Ureter (tissue), 1 donor: ENCODE measurements at regions not wholly inside any gene's neighbourhood (a gene's known extent, or its start where the extent isn't known, plus 50 kb on each side); places are given as distances from the start of the nearest gene placed in this dataset.

Source experiments
- DNase-seq: peaks from one replicate; pipeline ENCODE4 v3.0.0-alpha.2; 2020; ENCODE audit warnings: low spot score
- donor health status: DM: yes; HTN: yes; CAD: no.

GRCh38 chr13:109440320-109440719 is 346.1 kb downstream of the IRS2 start:
- DNase-seq: no peak

DNA sequence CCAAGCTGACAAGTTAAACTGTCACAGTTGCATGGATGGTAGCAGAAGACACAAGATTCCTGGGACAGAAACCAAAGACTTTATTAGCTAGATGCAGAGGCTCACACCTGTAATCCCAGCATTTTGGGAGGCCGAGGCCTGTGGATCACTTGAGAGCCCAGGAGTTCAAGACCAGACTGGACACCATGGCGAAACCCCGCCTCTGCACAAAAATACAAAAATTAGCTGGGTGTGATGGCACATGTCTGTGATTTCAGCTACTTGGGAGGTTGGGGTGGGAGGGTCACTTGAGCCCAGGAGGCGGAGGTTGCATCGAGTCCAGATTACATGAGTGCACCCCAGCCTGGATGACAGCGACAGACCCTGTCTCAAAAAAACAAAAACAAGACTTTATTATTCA is 346.6 kb downstream of the IRS2 start:
- no peak for DNase-seq

GRCh38 chr13:109436841-109437240 is 349.5 kb downstream of the IRS2 start:
- DNase-seq: no peak

DNA sequence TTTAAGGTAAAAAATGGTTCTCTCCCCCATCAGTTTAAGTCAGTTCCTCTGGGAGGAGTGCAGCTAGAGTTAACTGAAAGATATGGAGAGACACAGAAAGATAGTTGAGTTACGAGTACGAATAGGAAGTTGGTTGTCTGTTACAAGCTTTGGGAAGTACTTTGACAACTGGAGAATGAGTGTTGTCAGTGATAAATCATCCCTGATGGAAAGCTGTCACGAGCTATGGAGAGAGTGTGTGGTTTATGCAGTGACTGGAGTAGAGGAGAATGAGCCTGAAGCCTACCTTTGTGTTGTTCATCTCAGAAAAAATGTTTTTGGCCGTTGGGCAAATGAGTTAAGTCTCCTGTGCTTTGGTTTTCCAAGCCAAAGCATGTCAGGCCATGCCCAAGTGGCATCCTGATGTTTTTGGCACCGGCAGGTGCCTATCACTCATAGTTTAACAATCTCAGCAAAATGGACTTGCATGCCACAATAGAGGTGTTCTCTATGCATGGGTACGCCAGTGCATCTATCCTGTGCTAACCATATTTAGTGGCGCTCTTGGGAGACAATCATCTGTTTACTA is 350.2 kb downstream of the IRS2 start:
- no peak for DNase-seq

GRCh38 chr13:109431217-109431616 is 355.2 kb downstream of the IRS2 start:
- DNase-seq: no peak

GRCh38 chr13:109428146-109428545 is 358.2 kb downstream of the IRS2 start:
- DNase-seq: no peak

- no peak for DNase-seq
Observed at GRCh38 chr13:109427695-109428094, 358.7 kb downstream of the IRS2 start.

GRCh38 chr13:109427148-109427547 is 359.2 kb downstream of the IRS2 start:
- DNase-seq: no peak

GRCh38 chr13:109426690-109426990 is 359.7 kb downstream of the IRS2 start:
- no peak for DNase-seq

DNA sequence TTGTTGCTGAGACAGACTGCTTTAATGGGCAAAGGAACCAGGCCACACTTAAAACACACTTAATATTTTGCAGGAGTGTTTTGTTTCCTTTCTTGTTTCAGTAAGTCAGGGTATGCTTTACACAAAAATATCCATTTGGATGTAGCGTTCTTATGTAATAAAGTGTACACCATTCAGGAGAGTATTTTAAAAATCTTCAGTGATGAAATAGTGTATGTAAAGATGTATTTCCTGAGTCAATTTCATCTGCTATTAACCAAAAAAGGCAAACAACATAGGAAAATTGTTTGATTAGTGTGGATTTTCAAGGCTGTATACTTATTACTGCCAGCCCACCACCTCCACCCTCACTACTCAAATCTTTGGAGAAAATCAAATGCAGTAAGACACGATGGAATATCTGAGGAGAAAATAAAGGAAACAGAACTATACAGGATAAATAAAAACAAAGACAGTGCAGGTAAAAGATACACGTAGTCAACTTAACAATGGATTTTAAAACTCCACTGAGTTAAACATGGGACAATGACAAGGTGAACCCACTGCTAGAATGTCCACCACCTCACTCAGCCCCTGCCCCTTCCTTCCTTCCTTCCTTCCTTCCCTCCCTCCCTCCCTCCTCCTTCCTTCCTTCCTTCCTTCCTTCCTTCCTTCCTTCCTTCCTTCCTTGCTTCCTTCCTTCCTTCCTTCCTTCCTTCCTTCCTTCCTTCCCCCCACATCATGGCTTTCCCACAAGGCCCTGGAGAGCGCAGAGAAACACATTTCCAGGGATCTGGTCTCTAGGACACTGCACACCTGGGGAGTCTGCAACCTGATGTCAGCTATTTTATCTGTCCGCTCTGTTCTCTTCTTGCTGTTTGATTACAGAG is 360.3 kb downstream of the IRS2 start:
- no peak for DNase-seq

DNA sequence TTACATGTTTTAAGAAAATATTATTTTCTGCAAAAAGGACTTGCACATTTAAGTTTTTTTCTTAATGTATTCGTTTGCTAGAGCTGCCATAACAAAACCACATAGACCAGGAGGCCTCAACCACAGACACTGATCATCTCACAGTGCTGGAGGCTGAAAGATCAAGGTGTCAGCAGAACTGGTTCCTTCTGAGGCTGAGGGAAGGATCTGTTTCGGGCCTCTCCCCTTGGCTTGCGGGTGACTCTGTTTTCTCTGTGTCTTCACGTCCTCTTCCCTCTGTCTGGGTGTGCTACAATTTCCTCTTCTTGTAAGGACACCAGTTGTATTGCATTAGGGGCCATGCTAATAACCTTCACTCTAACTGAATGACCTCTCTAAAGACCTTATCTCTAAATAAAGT is 364.2 kb downstream of the IRS2 start:
- no peak for DNase-seq

GRCh38 chr13:109419896-109420295 is 366.5 kb downstream of the IRS2 start:
- no peak for DNase-seq

- DNase-seq: no peak
Observed at GRCh38 chr13:109418111-109418510, 368.3 kb downstream of the IRS2 start.

GRCh38 chr13:109416001-109416400 is 370.4 kb downstream of the IRS2 start:
- no peak for DNase-seq

DNA sequence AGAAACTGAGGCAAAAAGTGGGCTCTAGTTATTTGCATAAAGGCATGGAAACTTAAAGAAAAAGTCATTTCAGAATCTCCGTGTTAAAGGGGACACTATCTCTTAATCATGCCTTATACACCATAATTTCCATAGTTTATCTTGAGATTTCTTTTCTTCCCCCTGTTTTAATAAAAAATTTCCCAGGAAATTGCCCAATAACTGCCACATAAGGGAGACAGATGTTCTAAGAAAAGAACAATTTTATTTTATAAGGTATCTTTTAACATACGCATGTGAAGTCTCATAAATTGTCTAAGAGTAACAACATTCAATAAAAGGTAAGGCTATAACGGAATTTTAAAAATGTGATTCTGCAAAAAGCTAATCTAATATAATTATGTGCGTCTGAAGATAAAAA is 371.3 kb downstream of the IRS2 start:
- DNase-seq: no peak

DNA sequence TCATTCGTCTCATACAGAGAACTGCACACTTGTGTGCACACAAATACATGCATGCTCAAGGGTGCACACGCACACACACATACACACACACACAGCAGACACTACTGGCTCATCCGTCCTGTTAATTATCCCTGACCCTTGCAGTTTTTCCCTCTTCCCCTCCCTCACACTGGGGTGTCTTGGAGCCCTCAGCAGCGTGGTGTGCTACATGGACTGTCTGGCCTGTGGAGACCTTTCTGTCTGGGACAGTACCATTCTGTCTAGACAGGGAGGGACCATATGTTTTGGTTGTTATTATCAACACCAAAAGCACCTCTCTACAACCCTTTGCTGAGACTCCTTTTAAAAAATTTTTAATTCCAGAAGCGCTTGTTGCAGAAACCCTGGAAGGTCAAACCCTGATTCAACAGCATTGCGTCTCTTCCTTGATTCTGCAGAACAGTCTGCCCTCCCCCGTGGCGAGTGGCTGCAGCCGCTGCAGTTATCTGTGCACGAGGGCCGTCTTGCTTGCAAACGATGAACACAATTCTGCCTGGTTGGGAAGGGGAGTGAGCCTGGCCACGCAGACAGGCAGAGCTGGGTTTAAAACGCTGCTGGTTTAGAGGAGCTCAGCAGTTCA is 374.0 kb downstream of the IRS2 start:
- DNase-seq: no peak

DNA sequence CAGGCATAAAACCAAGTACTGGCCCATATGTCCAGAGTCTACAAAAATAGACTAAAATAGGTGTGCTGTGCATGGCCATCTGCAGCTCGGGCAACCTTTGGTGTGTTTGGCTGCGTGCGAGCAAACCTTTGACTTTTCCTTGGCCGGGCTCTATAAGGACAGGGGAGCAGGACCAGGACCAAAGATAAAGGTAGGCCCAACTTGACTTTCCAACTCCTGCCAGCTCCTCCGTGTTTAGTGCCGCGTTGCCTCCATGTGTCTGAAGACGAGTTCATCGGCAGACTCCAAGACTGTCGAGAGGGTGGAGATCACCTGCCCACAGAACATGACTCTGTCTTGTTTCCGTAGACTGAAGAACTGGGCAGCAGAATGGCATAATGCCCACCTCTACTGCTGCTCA is 375.5 kb downstream of the IRS2 start:
- no peak for DNase-seq

- no peak for DNase-seq
Observed at GRCh38 chr13:109408591-109409382, 377.6 kb downstream of the IRS2 start.

- no peak for DNase-seq
Observed at GRCh38 chr13:109406376-109406992, 379.9 kb downstream of the IRS2 start.

GRCh38 chr13:109403012-109403421 is 383.4 kb downstream of the IRS2 start:
- no peak for DNase-seq

- no peak for DNase-seq
Observed at GRCh38 chr13:109401891-109402290, 384.5 kb downstream of the IRS2 start.

DNA sequence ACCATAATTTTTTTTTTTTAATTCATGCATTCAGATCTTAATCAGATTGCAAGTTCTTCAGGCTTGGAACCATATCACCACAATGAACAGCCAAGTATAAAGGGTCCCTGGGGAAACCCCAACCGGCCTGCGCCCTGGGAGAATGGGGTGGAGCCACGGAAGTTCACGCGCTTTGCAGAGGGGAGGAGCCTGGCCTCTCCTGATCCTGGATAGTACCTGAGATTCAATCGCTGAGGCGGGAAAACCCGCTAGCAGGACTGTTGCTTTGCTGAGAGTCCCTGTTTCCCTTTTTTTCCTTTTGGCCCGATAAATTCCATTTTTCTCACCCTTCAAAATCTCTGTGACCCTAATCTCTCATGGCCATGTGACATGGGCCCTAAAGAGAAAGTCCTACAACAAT is 385.1 kb downstream of the IRS2 start:
- DNase-seq: no peak
